IMR-90 (cell line): ENCODE measurements at regions not wholly inside any gene's neighbourhood (a gene's known extent, or its start where the extent isn't known, plus 50 kb on each side); places are given as distances from the start of the nearest gene placed in this dataset.

Experiments
- ATAC-seq: fragments of 200-7000 bp; cut with Tn5 transposase; 2 replicates; pipeline ENCODE4 v1.9.1; 2020; ENCODE audit warnings: low read depth, mild to moderate bottlenecking, moderate library complexity
- BruUV-seq: library from RNA; stranded (reverse); fragments of 400-500 nt; replicated peaks from 2 replicates; lab custom pipeline; 2021; lab: Mats Ljungman, UMichigan
- CTCF ChIA-PET: fragments of 300-600 bp; formaldehyde crosslinking; extraction: SDS; loops from one replicate; lab custom pipeline; 2021; ENCODE audit warnings: antibody characterized with exemption; lab: Yijun Ruan, JAX
- POLR2A ChIA-PET: fragments of 300-600 bp; sonication (Branson Sonifier 250); formaldehyde crosslinking; loops from one replicate; lab custom pipeline; 2022; ENCODE audit warnings: antibody characterized with exemption; ENCODE audit not compliant: unreplicated experiment; lab: Charles Lee
- DNase-seq: peaks from one replicate; pipeline ENCODE4 v3.0.0; 2013
- H2AFZ ChIP-seq: replicated peaks from 2 replicates; pipeline ENCODE3; 2013; ENCODE audit warnings: low read length, mild to moderate bottlenecking; ENCODE audit not compliant: poor library complexity
- H2AK5ac ChIP-seq: 2 replicates; pipeline ENCODE4 v1.6.1; 2013; ENCODE audit warnings: low read depth, low read length, inconsistent platforms
- H2AK9ac ChIP-seq: replicated peaks from 2 replicates; pipeline ENCODE3; 2013; ENCODE audit warnings: mild to moderate bottlenecking, low read depth, low read length, moderate library complexity; ENCODE audit not compliant: poor library complexity
- H2BK120ac ChIP-seq: 2 replicates; pipeline ENCODE4 v1.6.1; 2013; ENCODE audit warnings: low read depth, low read length, inconsistent platforms
- H2BK15ac ChIP-seq: 3 replicates; pipeline ENCODE4 v1.6.1; 2013; ENCODE audit warnings: low read depth, low read length, inconsistent platforms
- H2BK20ac ChIP-seq: 2 replicates; pipeline ENCODE4 v1.6.1; 2013; ENCODE audit warnings: low read depth, mild to moderate bottlenecking, inconsistent platforms, low read length, moderate library complexity
- H2BK5ac ChIP-seq: 2 replicates; pipeline ENCODE4 v1.6.1; 2013; ENCODE audit warnings: mild to moderate bottlenecking, low read depth, low read length, inconsistent platforms; ENCODE audit not compliant: poor library complexity, severe bottlenecking
- H3K14ac ChIP-seq: replicated peaks from 2 replicates; pipeline ENCODE4 v1.6.1; 2013; ENCODE audit warnings: low read depth, low read length, inconsistent platforms
- H3K18ac ChIP-seq: 2 replicates; pipeline ENCODE4 v1.6.1; 2013; ENCODE audit warnings: low read depth, low read length, control low read depth
- H3K23ac ChIP-seq: 2 replicates; pipeline ENCODE4 v1.6.1; 2013; ENCODE audit warnings: low read depth, low read length, inconsistent platforms
- H3K27ac ChIP-seq: 2 replicates; pipeline ENCODE4 v1.5.1; 2013; ENCODE audit warnings: mild to moderate bottlenecking, control low read depth, low read length; ENCODE audit not compliant: insufficient read depth
- H3K27me3 ChIP-seq: 2 replicates; pipeline ENCODE4 v1.6.1; 2013; ENCODE audit warnings: low read length; ENCODE audit not compliant: control insufficient read depth, insufficient read depth
- H3K36me3 ChIP-seq: 2 replicates; pipeline ENCODE4 v1.6.1; 2013; ENCODE audit warnings: low read length, mixed read lengths; ENCODE audit not compliant: control insufficient read depth, insufficient read depth
- H3K4ac ChIP-seq: 2 replicates; pipeline ENCODE4 v1.6.1; 2013; ENCODE audit warnings: low read depth, low read length, inconsistent platforms
- H3K4me1 ChIP-seq: 2 replicates; pipeline ENCODE4 v1.6.1; 2013; ENCODE audit warnings: low read length, mixed read lengths; ENCODE audit not compliant: control insufficient read depth, insufficient read depth
- H3K4me2 ChIP-seq: 2 replicates; pipeline ENCODE4 v1.6.1; 2013; ENCODE audit warnings: low read depth, mild to moderate bottlenecking, control low read depth, low read length, moderate library complexity
- H3K4me3 ChIP-seq: 2 replicates; pipeline ENCODE4 v1.5.1; 2013; ENCODE audit warnings: low read depth, mild to moderate bottlenecking, control low read depth, low read length, moderate library complexity; ENCODE audit not compliant: insufficient read depth
- H3K56ac ChIP-seq: 2 replicates; pipeline ENCODE4 v1.6.1; 2013; ENCODE audit warnings: low read length, inconsistent platforms; ENCODE audit not compliant: insufficient read depth; ENCODE audit errors: extremely low read depth
- H3K79me1 ChIP-seq, 2 experiments: 2 replicates each; pipeline ENCODE4 v1.6.1; 2013; ENCODE audit warnings: low read length in 2 of 2, inconsistent platforms in 1 of 2, low read depth in 1 of 2
- H3K9ac ChIP-seq: 2 replicates; pipeline ENCODE4 v1.6.1; 2013; ENCODE audit warnings: low read depth, low read length, control low read depth
- H3K9me1 ChIP-seq: 2 replicates; pipeline ENCODE4 v1.6.1; 2013; ENCODE audit warnings: low read length, inconsistent platforms; ENCODE audit not compliant: insufficient read depth
- H3K9me3 ChIP-seq: 2 replicates; pipeline ENCODE4 v1.6.1; 2013; ENCODE audit warnings: low read length; ENCODE audit not compliant: control insufficient read depth, insufficient read depth
- H4K20me1 ChIP-seq: 2 replicates; pipeline ENCODE4 v1.6.1; 2013; ENCODE audit warnings: low read length, inconsistent platforms; ENCODE audit not compliant: insufficient read depth
- H4K5ac ChIP-seq: 2 replicates; pipeline ENCODE4 v1.6.1; 2013; ENCODE audit warnings: mild to moderate bottlenecking, low read depth, low read length, control low read depth
- H4K8ac ChIP-seq, 2 experiments: 2 replicates each; pipeline ENCODE4 v1.6.1; 2013; ENCODE audit warnings: low read depth in 2 of 2, low read length in 2 of 2, control low read depth in 1 of 2, inconsistent platforms in 1 of 2
- H4K91ac ChIP-seq: 2 replicates; pipeline ENCODE4 v1.6.1; 2013; ENCODE audit warnings: low read depth, low read length, inconsistent platforms; ENCODE audit not compliant: insufficient read depth
- BHLHE40 ChIP-seq: fragments of 150-350 bp; IDR thresholded peaks from 2 replicates; pipeline ENCODE4 v1.6.1; 2016; ENCODE audit warnings: mild to moderate bottlenecking, low read depth, low read length
- CHD1 ChIP-seq: IDR thresholded peaks from 2 replicates; pipeline ENCODE4 v1.6.1; 2012; ENCODE audit warnings: low read depth, low read length, improper control_type of control experiment
- MAFK ChIP-seq: IDR thresholded peaks from 2 replicates; pipeline ENCODE4 v1.6.1; 2012; ENCODE audit warnings: low read depth, low read length, improper control_type of control experiment
- NFE2L2 ChIP-seq: fragments of 150-350 bp; IDR thresholded peaks from 2 replicates; pipeline ENCODE4 v1.6.1; 2016; ENCODE audit warnings: low read depth, mild to moderate bottlenecking, low read length
- POLR2A ChIP-seq: IDR thresholded peaks from 2 replicates; pipeline ENCODE4 v1.6.1; 2012; ENCODE audit warnings: mild to moderate bottlenecking, low read depth, low read length
- RAD21 ChIP-seq: IDR thresholded peaks from 2 replicates; pipeline ENCODE4 v1.6.1; 2012; ENCODE audit warnings: low read length, improper control_type of control experiment
- RCOR1 ChIP-seq: IDR thresholded peaks from 2 replicates; pipeline ENCODE4 v1.6.1; 2012; ENCODE audit warnings: mild to moderate bottlenecking, low read length, improper control_type of control experiment; ENCODE audit not compliant: insufficient replicate concordance
- RFX5 ChIP-seq: IDR thresholded peaks from 2 replicates; pipeline ENCODE4 v1.8.0; 2012; ENCODE audit warnings: low read depth, mild to moderate bottlenecking, low read length, moderate library complexity
- SMC3 ChIP-seq: fragments of 150-350 bp; IDR thresholded peaks from 2 replicates; pipeline ENCODE4 v1.6.1; 2016; ENCODE audit warnings: low read depth, mild to moderate bottlenecking, antibody characterized with exemption, low read length, moderate library complexity
- USF2 ChIP-seq: fragments of 150-350 bp; IDR thresholded peaks from 2 replicates; pipeline ENCODE4 v1.6.1; 2017; ENCODE audit warnings: mild to moderate bottlenecking, antibody characterized with exemption, low read length, low read depth
- WGBS, 2 experiments: methylation state at CpG; one replicate each; pipeline versions ENCODE4 v1.1.5 to v1.1.7; 2013; ENCODE audit warnings: missing lambda C conversion rate in 2 of 2; ENCODE audit not compliant: insufficient read length in 1 of 2; ENCODE audit errors: extremely low coverage in 2 of 2; 5-methylcytosine and 5-hydroxymethylcytosine counted together
- dilution Hi-C: fragments of 300-500 bp; cut with HindIII; formaldehyde crosslinking; loops from one replicate; pipeline ENCODE4 v1.14.3; 2018; ENCODE audit warnings: low sequenced_read_pairs; ENCODE audit not compliant: unreplicated experiment
- in situ Hi-C: fragments of 300-500 bp; cut with MboI; formaldehyde crosslinking; loops from 3 replicates; pipeline ENCODE4 v1.14.3; 2019; ENCODE audit warnings: low sequenced_read_pairs, inconsistent platforms, mixed read lengths
- intact Hi-C: fragments of 100-400 bp; cut with micrococcal nuclease; formaldehyde crosslinking; loops from 2 replicates; pipeline ENCODE4 v1.10.0; 2022

GRCh38 chr6:115583290-115583689 is 477.4 kb downstream of the FRK start:
- H3K4me3 ChIP-seq: no peak overlapping the region
- no peak overlapping the region for H2AFZ ChIP-seq
- no peaks in the 10 kb centered on the region for H3K9me1 ChIP-seq
- no peak overlapping the region for H4K5ac ChIP-seq
- H3K9me3 ChIP-seq: no peaks in the 10 kb centered on the region
- no peak overlapping the region for H2AK9ac ChIP-seq
- H2AK5ac ChIP-seq: no peak overlapping the region
- H3K36me3 ChIP-seq: no peaks in the 10 kb centered on the region
- 33% methylated on average over 1 of the region's 1 CpG; no CpG with 5 or more reads in 1 of the 2 experiments for WGBS, 2 experiments
- H3K4me2 ChIP-seq: no peak overlapping the region
- H3K18ac ChIP-seq: no peak overlapping the region
- in situ Hi-C loops: no loop called here
- H3K4ac ChIP-seq: no peak overlapping the region
- no peak overlapping the region for H3K9ac ChIP-seq
- H2BK120ac ChIP-seq: no peak overlapping the region
- H4K8ac ChIP-seq: no peak overlapping the region
- H4K20me1 ChIP-seq: no peaks in the 10 kb centered on the region
- H3K27me3 ChIP-seq: no peaks in the 10 kb centered on the region
- DNase-seq: no peak
- H2BK5ac ChIP-seq: no peak overlapping the region
- no peak overlapping the region for H3K27ac ChIP-seq
- POLR2A ChIA-PET: no interaction called here
- H3K4me1 ChIP-seq: no peaks in the 10 kb centered on the region
- no peak overlapping the region for H4K91ac ChIP-seq
- no peak overlapping the region for H3K23ac ChIP-seq
- BruUV-seq: no TSS peak
- no peak for TF ChIP-seq POLR2A
- TF ChIP-seq BHLHE40: no peak
- TF ChIP-seq RCOR1: no peak
- TF ChIP-seq RFX5: no peak
- no peak for TF ChIP-seq NFE2L2
- no peak for TF ChIP-seq RAD21
- no peak for TF ChIP-seq SMC3
- TF ChIP-seq CHD1: no peak
- no peak for TF ChIP-seq MAFK
- TF ChIP-seq USF2: no peak
- no peak overlapping the region for H3K14ac ChIP-seq
- intact Hi-C loops: no loop called here
- H3K79me1 ChIP-seq: no peaks in the 10 kb centered on the region
- CTCF ChIA-PET: no interaction called here
- dilution Hi-C loops: no loop called here
- no peak overlapping the region for H2BK20ac ChIP-seq
- no peak for ATAC-seq
- H2BK15ac ChIP-seq: no peak overlapping the region
- no peak overlapping the region for H3K56ac ChIP-seq
